ENCODE measurements at regions not wholly inside any gene's neighbourhood (a gene's known extent, or its start where the extent isn't known, plus 50 kb on each side); places are given as distances from the start of the nearest gene placed in this dataset.

DNA sequence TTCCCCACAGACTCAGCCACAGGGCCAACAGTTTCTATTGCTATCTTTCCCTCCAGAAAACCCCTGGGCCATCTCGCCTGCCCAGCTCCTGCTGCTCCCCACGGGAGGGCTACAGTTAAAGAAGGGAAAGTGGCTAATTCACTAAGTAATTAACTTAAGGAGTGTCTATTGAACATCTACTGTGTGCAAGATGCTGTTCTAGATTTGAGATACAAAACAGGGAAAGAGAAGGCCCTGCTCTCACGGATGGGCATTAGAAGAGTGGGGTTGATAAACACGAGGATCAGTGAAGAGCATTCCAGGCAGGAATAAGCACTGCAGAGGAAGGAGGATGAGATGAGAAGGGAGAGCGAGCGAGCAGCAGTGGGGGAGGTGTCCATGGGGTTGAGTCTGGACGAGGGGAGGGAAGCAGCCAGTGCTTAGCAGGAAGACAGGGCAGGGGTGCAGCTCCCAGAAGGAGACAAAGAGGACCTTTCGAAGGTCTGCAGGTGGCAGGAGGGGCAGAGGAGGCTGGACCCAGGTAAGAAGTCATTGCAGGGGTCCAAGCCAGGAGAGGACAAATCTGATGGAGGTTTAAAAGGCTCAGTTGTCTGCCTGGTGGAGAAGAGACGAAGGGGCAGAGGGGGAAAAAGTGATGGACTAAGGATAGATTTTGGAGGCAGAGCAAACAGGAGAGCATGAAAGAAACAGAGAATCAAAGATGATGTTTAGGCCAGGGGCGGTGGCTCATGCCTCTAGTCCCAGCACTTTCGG lies 64.7 kb downstream of the KLF15 start:
- no peak for DNase-seq (ENCODE audit: low spot score, unreplicated experiment)
- Mint-ChIP-seq H3K4me1 (ENCODE audit: low read depth) (peaks cover 4% of the 10 kb centered on the region), H3K27me3 (peaks cover 60% of the 10 kb centered on the region), H3K36me3 (ENCODE audit: insufficient read depth) (no peaks in the 10 kb centered on the region), H3K9me3 (ENCODE audit: low read depth) (no peaks in the 10 kb centered on the region), H3K27ac (no peak overlapping the region), H3K4me3 (ENCODE audit: low read depth) (no peak overlapping the region)
- TF ChIP-seq, protein P1, sequence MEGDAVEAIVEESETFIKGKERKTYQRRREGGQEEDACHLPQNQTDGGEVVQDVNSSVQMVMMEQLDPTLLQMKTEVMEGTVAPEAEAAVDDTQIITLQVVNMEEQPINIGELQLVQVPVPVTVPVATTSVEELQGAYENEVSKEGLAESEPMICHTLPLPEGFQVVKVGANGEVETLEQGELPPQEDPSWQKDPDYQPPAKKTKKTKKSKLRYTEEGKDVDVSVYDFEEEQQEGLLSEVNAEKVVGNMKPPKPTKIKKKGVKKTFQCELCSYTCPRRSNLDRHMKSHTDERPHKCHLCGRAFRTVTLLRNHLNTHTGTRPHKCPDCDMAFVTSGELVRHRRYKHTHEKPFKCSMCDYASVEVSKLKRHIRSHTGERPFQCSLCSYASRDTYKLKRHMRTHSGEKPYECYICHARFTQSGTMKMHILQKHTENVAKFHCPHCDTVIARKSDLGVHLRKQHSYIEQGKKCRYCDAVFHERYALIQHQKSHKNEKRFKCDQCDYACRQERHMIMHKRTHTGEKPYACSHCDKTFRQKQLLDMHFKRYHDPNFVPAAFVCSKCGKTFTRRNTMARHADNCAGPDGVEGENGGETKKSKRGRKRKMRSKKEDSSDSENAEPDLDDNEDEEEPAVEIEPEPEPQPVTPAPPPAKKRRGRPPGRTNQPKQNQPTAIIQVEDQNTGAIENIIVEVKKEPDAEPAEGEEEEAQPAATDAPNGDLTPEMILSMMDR (IDR thresholded peaks at IDR 0.05; ENCODE audit: unreplicated experiment) = no peak

DNA sequence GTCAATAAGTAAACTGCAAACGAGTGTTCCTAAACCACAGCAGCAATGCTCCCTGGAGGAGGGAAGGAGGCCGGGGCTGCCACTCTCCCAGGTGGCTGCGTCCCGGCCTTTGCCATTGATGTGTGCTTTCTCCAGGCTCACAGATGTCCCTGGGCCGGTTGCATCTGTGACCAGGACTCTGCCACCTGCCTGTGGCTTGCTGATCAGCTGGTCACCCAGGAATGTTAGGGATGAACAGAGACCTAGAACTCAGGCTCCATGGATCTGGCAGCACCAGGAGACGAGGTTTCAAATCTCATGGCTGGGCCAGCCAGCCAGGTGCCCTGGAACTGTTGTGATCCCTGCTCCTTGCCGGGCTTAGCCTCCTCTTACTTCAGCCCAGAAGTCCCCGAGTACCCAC lies 65.7 kb downstream of the KLF15 start:
- TF ChIP-seq, protein P1 (IDR thresholded peaks at IDR 0.05; ENCODE audit: unreplicated experiment) = no peak
- no peak overlapping the region for H3K27ac Mint-ChIP-seq
- no peaks in the 10 kb centered on the region for H3K36me3 Mint-ChIP-seq (ENCODE audit: insufficient read depth)
- no peaks in the 10 kb centered on the region for H3K9me3 Mint-ChIP-seq (ENCODE audit: low read depth)
- peaks cover 65% of the 10 kb centered on the region for H3K27me3 Mint-ChIP-seq
- no peak for DNase-seq (ENCODE audit: low spot score, unreplicated experiment)
- H3K4me3 Mint-ChIP-seq (ENCODE audit: low read depth) = no peak overlapping the region
- peaks cover 4% of the 10 kb centered on the region for H3K4me1 Mint-ChIP-seq (ENCODE audit: low read depth)

DNA sequence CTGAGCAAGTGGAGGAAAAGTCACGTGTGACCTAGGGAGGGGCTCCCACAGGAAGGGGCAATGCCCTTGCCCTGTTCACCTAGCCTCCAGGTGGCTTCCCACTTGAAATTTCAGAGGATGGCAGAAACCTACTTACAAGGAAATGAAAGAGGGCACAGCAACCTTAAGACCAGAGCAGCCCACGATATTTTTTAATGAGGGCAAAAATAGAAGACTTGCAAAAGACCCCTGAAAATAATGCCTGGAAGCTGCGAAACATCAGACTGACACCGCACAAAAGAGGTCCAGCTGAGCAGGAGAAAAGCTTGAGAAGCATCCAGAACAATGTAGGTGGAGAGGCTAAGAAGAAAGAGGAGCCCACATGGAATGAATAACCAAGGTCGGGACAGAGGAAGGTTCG lies 66.1 kb downstream of the KLF15 start:
- TF ChIP-seq, protein P1 (IDR thresholded peaks at IDR 0.05; ENCODE audit: unreplicated experiment) = no peak
- Mint-ChIP-seq H3K9me3 (ENCODE audit: low read depth) (no peaks in the 10 kb centered on the region), H3K4me1 (ENCODE audit: low read depth) (peaks cover 4% of the 10 kb centered on the region), H3K4me3 (ENCODE audit: low read depth) (no peak overlapping the region), H3K36me3 (ENCODE audit: insufficient read depth) (no peaks in the 10 kb centered on the region), H3K27me3 (peaks cover 69% of the 10 kb centered on the region), H3K27ac (no peak overlapping the region)
- DNase-seq (ENCODE audit: low spot score, unreplicated experiment) = no peak

DNA sequence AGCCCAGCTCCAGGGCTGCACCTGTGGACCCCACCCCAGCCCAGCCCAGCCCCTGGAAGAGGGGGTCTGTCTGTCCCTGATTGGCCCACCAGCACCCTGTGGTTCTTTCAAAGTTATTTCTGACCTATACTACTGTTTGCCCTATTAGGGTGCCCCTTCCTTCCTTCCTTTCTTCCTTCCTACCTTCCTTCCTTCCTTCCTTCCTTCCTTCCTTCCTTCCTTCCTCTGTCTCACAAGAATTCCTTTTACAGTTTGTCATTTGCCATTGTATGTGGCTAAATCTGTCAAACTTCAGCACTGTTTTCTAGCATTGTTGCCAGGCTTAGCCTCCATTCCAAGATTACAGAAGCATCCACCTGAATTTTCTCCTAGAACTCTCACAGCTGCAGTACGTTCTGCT lies 66.9 kb downstream of the KLF15 start:
- no peak overlapping the region for H3K27ac Mint-ChIP-seq
- DNase-seq (ENCODE audit: low spot score, unreplicated experiment) = no peak
- peaks cover 72% of the 10 kb centered on the region for H3K27me3 Mint-ChIP-seq
- no peaks in the 10 kb centered on the region for H3K9me3 Mint-ChIP-seq (ENCODE audit: low read depth)
- no peaks in the 10 kb centered on the region for H3K36me3 Mint-ChIP-seq (ENCODE audit: insufficient read depth)
- H3K4me3 Mint-ChIP-seq (ENCODE audit: low read depth) = no peak overlapping the region
- H3K4me1 Mint-ChIP-seq (ENCODE audit: low read depth) = peaks cover 4% of the 10 kb centered on the region
- TF ChIP-seq, protein P1 (IDR thresholded peaks at IDR 0.05; ENCODE audit: unreplicated experiment) = no peak

DNA sequence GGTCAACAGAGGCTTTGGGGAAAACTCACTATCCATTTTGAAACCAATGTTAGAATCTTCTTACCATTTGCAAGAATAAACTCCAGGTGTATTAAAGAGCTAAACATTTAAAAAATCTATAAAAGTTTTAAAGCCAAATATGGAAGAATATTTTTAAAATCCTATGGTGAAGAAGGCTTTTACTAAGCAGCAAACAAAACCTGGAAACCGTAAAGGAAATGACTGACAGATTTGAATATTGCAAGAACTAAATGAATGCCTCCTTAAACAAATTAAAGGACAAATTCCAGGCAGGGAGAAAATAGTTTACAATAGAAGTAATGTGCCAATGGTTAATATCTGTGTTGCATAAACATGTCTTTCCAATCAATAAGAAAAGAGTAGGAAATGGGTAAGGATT lies 68.1 kb downstream of the KLF15 start:
- Mint-ChIP-seq H3K36me3 (ENCODE audit: insufficient read depth) (no peaks in the 10 kb centered on the region), H3K4me1 (ENCODE audit: low read depth) (peaks cover 4% of the 10 kb centered on the region), H3K27me3 (peaks cover 68% of the 10 kb centered on the region), H3K4me3 (ENCODE audit: low read depth) (no peak overlapping the region), H3K9me3 (ENCODE audit: low read depth) (no peaks in the 10 kb centered on the region), H3K27ac (no peak overlapping the region)
- no peak for DNase-seq (ENCODE audit: low spot score, unreplicated experiment)
- TF ChIP-seq, protein P1 (IDR thresholded peaks at IDR 0.05; ENCODE audit: unreplicated experiment) = no peak
